OCI-LY1 (cell line): ENCODE measurements at regions not wholly inside any gene's neighbourhood (a gene's known extent, or its start where the extent isn't known, plus 50 kb on each side); places are given as distances from the start of the nearest gene placed in this dataset.

Experiments used
- H2AFZ ChIP-seq: fragments of 200-600 bp; sonication (generic), shearing (Covaris generic); 2 replicates; pipeline ENCODE4 v1.6.0; 2014; ENCODE audit warnings: antibody characterized with exemption, mild to moderate bottlenecking, low read length
- H3F3A ChIP-seq: fragments of 200-600 bp; sonication (generic), shearing (Covaris generic); 2 replicates; pipeline ENCODE4 v1.6.0; 2014; ENCODE audit warnings: mild to moderate bottlenecking, antibody characterized with exemption, low read length, moderate library complexity; ENCODE audit not compliant: insufficient read depth
- H3K27ac ChIP-seq: fragments of 200-600 bp; sonication (generic); 2 replicates; pipeline ENCODE4 v1.5.1; 2014; ENCODE audit warnings: low read length, mixed run types, mild to moderate bottlenecking, low read depth; ENCODE audit not compliant: poor library complexity, severe bottlenecking
- H3K27me3 ChIP-seq: fragments of 200-600 bp; sonication (generic); 2 replicates; pipeline ENCODE4 v1.6.0; 2014; ENCODE audit warnings: antibody characterized with exemption, mild to moderate bottlenecking, low read length, moderate library complexity; ENCODE audit not compliant: insufficient read depth
- H3K36me3 ChIP-seq: fragments of 200-600 bp; sonication (generic); 2 replicates; pipeline ENCODE4 v1.6.1; 2014; ENCODE audit warnings: mild to moderate bottlenecking, antibody characterized with exemption, low read length, moderate library complexity, mixed read lengths; ENCODE audit not compliant: insufficient read depth
- H3K4me1 ChIP-seq: fragments of 200-600 bp; sonication (generic); 2 replicates; pipeline ENCODE4 v1.5.1; 2014; ENCODE audit warnings: mild to moderate bottlenecking, low read length, moderate library complexity; ENCODE audit not compliant: insufficient read depth, severe bottlenecking
- H3K4me2 ChIP-seq: fragments of 200-600 bp; sonication (generic), shearing (Covaris generic); 2 replicates; pipeline ENCODE4 v1.6.1; 2014; ENCODE audit warnings: low read length
- H3K4me3 ChIP-seq: fragments of 200-600 bp; sonication (generic); 2 replicates; pipeline ENCODE4 v1.5.1; 2014; ENCODE audit warnings: low read length, low read depth, mild to moderate bottlenecking, mixed read lengths; ENCODE audit not compliant: poor library complexity, severe bottlenecking
- H3K79me2 ChIP-seq: fragments of 200-600 bp; shearing (Covaris generic); 2 replicates; pipeline ENCODE4 v1.6.1; 2016; ENCODE audit warnings: mixed run types, low read length, mixed read lengths; ENCODE audit not compliant: insufficient read depth
- H3K9ac ChIP-seq: fragments of 200-600 bp; sonication (generic), shearing (Covaris generic); 2 replicates; pipeline ENCODE4 v1.6.1; 2014; ENCODE audit warnings: mild to moderate bottlenecking, low read length, mixed read lengths
- H3K9me2 ChIP-seq: fragments of 200-600 bp; sonication (generic), shearing (Covaris generic); 2 replicates; pipeline ENCODE4 v1.6.1; 2014; ENCODE audit warnings: low read depth, mild to moderate bottlenecking, low read length, mixed read lengths
- H3K9me3 ChIP-seq: fragments of 200-600 bp; shearing (Covaris generic); 2 replicates; pipeline ENCODE4 v1.6.1; 2014; ENCODE audit warnings: low read length, mixed read lengths
- H4K20me1 ChIP-seq: fragments of 200-600 bp; sonication (generic), shearing (Covaris generic); 2 replicates; pipeline ENCODE4 v1.6.0; 2016; ENCODE audit warnings: mild to moderate bottlenecking, low read length; ENCODE audit not compliant: insufficient read depth
- EZH2 ChIP-seq: fragments of 200-600 bp; sonication (generic), shearing (Covaris generic); IDR thresholded peaks from 2 replicates; pipeline ENCODE4 v1.8.0; 2017; ENCODE audit warnings: borderline replicate concordance, mixed run types, mild to moderate bottlenecking, antibody characterized with exemption, low read length, moderate library complexity, mixed read lengths
- TF ChIP-seq, protein P1 (sequence below): fragments of 200-600 bp; sonication (generic), shearing (Covaris generic); IDR thresholded peaks from 2 replicates; pipeline ENCODE4 v1.5.1; 2017; ENCODE audit warnings: mild to moderate bottlenecking, antibody characterized with exemption, low read length, moderate library complexity, mixed read lengths

DNA sequence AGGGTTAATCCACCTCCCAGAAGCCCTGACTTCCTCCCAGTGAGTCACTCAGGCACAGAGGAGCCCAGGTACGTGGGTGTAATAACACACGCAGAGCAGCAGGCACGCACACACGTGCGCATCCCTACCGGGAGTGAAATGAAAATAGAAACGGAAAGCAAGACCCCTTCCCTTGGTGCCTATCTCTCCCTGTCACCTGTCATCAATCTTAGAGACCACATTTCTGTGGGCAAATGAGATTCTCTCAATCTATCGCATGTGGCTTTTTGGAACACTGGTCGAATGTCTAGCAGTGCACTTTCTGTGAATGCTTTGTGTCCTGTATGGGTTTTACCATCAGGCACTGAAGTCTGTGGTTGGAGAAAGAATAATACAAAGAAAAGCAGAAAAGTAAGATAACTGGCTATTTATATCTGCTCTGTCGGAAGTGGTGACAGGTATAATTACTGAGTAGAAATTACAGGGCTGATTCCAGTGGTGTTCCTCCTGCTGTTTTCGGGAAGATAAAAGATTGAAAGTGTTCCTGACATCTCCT is 137.7 kb upstream of the GRIA1 start:
- H2AFZ ChIP-seq: no peak overlapping the region
- H3K4me2 ChIP-seq: no peak overlapping the region
- TF ChIP-seq, protein P1, sequence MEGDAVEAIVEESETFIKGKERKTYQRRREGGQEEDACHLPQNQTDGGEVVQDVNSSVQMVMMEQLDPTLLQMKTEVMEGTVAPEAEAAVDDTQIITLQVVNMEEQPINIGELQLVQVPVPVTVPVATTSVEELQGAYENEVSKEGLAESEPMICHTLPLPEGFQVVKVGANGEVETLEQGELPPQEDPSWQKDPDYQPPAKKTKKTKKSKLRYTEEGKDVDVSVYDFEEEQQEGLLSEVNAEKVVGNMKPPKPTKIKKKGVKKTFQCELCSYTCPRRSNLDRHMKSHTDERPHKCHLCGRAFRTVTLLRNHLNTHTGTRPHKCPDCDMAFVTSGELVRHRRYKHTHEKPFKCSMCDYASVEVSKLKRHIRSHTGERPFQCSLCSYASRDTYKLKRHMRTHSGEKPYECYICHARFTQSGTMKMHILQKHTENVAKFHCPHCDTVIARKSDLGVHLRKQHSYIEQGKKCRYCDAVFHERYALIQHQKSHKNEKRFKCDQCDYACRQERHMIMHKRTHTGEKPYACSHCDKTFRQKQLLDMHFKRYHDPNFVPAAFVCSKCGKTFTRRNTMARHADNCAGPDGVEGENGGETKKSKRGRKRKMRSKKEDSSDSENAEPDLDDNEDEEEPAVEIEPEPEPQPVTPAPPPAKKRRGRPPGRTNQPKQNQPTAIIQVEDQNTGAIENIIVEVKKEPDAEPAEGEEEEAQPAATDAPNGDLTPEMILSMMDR: no peak
- TF ChIP-seq EZH2: no peak
- H3K9me2 ChIP-seq: no peaks in the 10 kb centered on the region
- no peak overlapping the region for H3K9ac ChIP-seq
- H3K79me2 ChIP-seq: no peaks in the 10 kb centered on the region
- H3F3A ChIP-seq: no peaks in the 10 kb centered on the region
- no peaks in the 10 kb centered on the region for H3K36me3 ChIP-seq
- H3K4me1 ChIP-seq: no peaks in the 10 kb centered on the region
- no peaks in the 10 kb centered on the region for H3K9me3 ChIP-seq
- no peaks in the 10 kb centered on the region for H4K20me1 ChIP-seq
- no peak overlapping the region for H3K27ac ChIP-seq
- no peaks in the 10 kb centered on the region; the same call in 1 of the 2 replicates for H3K27me3 ChIP-seq
- H3K4me3 ChIP-seq: no peak overlapping the region

DNA sequence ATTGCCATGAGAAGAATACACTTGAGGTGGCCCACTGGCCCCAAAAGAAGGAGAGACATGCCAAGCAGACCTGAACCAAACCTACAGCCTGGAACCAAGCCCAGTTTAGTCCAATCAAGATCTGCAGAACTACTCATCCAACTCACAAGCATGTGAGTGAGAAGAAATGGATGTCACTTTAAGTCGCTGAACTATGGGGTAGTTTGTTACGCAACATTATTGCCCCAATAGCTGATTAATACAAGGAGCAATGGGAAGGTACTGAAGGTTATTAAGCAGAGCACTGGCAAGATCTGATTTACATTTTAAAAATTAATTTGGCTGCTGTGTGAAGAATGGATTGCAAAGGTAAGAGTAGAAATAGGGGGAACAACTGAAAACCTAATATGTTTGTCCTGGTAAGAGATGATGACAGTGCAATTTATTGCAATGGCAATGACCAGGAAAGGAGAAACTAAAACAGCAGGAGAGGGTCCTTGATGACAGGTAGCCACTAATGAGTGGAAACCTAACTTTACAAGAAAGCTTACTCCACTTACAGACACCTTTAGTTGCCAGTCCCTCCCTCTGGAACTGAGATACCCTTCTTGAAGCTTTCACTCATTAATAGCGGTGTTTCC is 132.9 kb upstream of the GRIA1 start:
- no peaks in the 10 kb centered on the region for H3F3A ChIP-seq
- no peak overlapping the region for H3K27ac ChIP-seq
- no peak for TF ChIP-seq EZH2
- TF ChIP-seq, protein P1: no peak
- no peak overlapping the region for H2AFZ ChIP-seq
- H3K4me2 ChIP-seq: no peak overlapping the region
- no peaks in the 10 kb centered on the region for H3K36me3 ChIP-seq
- H4K20me1 ChIP-seq: no peaks in the 10 kb centered on the region
- H3K9me3 ChIP-seq: no peaks in the 10 kb centered on the region
- no peaks in the 10 kb centered on the region; the same call in 1 of the 2 replicates for H3K27me3 ChIP-seq
- H3K9ac ChIP-seq: no peak overlapping the region
- H3K79me2 ChIP-seq: no peaks in the 10 kb centered on the region
- H3K4me3 ChIP-seq: no peak overlapping the region
- no peaks in the 10 kb centered on the region for H3K4me1 ChIP-seq
- H3K9me2 ChIP-seq: no peaks in the 10 kb centered on the region

DNA sequence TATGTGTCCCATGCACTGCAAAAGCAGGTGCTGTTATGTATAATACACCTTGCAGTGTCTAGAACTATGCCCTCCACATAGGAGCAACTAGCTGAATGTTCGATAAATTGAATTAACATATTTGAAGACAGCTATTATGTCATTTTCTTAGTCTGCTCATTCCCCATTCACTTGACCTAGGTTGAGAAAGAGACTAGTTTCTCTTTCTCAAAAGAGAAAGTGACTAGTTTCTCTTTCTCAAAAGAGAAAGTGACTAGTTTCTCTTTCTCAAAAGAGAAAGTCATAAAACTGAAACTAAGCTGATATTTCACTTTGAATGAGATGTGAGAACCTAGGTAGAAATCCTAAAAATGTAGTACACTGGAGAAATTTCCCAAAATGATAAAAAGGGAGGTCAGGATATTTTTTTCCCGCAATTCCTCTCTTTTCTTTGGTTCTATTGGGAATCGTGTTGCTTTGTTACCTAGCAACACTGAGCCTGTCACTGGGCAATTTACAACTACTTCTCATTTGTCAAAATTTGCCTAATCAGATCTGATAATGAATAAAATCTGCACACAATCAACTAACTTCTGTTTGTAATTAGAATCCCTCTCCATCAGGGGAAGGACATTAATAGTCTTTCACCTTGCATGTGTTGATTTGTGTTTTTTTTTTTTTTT is 132.0 kb upstream of the GRIA1 start:
- Histone ChIP-seq H3K9me2 (no peaks in the 10 kb centered on the region), H3K36me3 (no peaks in the 10 kb centered on the region), H3K4me2 (no peak overlapping the region), H2AFZ (no peak overlapping the region), H4K20me1 (no peaks in the 10 kb centered on the region), H3K27ac (no peak overlapping the region), H3K27me3 (no peaks in the 10 kb centered on the region), H3K9ac (no peak overlapping the region), H3K9me3 (no peaks in the 10 kb centered on the region), H3K4me1 (no peaks in the 10 kb centered on the region), H3K4me3 (no peak overlapping the region), H3F3A (no peaks in the 10 kb centered on the region), H3K79me2 (no peaks in the 10 kb centered on the region)
- TF ChIP-seq, protein P1: no peak
- no peak for TF ChIP-seq EZH2
